Activated naive CD4-positive, alpha-beta T cell treated with anti-CD3 and anti-CD28 coated beads for 36 hours (primary cell): ENCODE measurements at regions not wholly inside any gene's neighbourhood (a gene's known extent, or its start where the extent isn't known, plus 50 kb on each side); places are given as distances from the start of the nearest gene placed in this dataset.
A peak's percentile ranks its signal among the peaks of the same experiment; 100 is the strongest.

Experiments
- CTCF ChIA-PET: fragments of 350-600 bp; sonication (Branson Sonifier 250); formaldehyde crosslinking; loops from one replicate; lab custom pipeline; 2021; ENCODE audit warnings: antibody characterized with exemption; lab: Charles Lee
- DNase-seq: peaks from one replicate; pipeline ENCODE4 v3.0.0-alpha.2; 2020
- H3K27ac Mint-ChIP-seq: one replicate; pipeline ENCODE4 v1.8.0; 2021; ENCODE audit warnings: mild to moderate bottlenecking, mixed read lengths
- H3K27me3 Mint-ChIP-seq: one replicate; pipeline ENCODE4 v1.8.0; 2021; ENCODE audit warnings: low read depth, mixed read lengths
- H3K36me3 Mint-ChIP-seq: one replicate; pipeline ENCODE4 v1.8.0; 2021; ENCODE audit warnings: low read depth, mixed read lengths
- H3K4me1 Mint-ChIP-seq: one replicate; pipeline ENCODE4 v1.8.0; 2021; ENCODE audit warnings: low read depth, mixed read lengths
- H3K4me3 Mint-ChIP-seq: one replicate; pipeline ENCODE4 v1.8.0; 2021; ENCODE audit warnings: mild to moderate bottlenecking, moderate library complexity, mixed read lengths
- H3K9me3 Mint-ChIP-seq: one replicate; pipeline ENCODE4 v1.8.0; 2021; ENCODE audit warnings: mixed read lengths
- intact Hi-C: fragments of 100-400 bp; cut with micrococcal nuclease; formaldehyde crosslinking; loops from one replicate; pipeline ENCODE4 v1.15.1; 2023

- no peaks in the 10 kb centered on the region for H3K36me3 Mint-ChIP-seq
- intact Hi-C loops: no loop called here
- no peaks in the 10 kb centered on the region for H3K9me3 Mint-ChIP-seq
- peaks cover 6% of the 10 kb centered on the region for H3K4me1 Mint-ChIP-seq
- H3K27me3 Mint-ChIP-seq: peaks cover 49% of the 10 kb centered on the region
- peak; percentile 18 for DNase-seq
- no peak overlapping the region for H3K27ac Mint-ChIP-seq
- H3K4me3 Mint-ChIP-seq: no peak overlapping the region
- CTCF ChIA-PET: interaction anchor here (0.6 kb wide), 1 partner anchor 206 kb away, joined by 3 read pairs; no protein-coding TSS in a partner anchor
These were observed 69.5 kb upstream of the SLC24A4 start for GRCh38 chr14:92253381-92253894.

GRCh38 chr14:92254786-92255185 is 68.2 kb upstream of the SLC24A4 start:
- H3K4me1 Mint-ChIP-seq: peaks cover 9% of the 10 kb centered on the region

DNA sequence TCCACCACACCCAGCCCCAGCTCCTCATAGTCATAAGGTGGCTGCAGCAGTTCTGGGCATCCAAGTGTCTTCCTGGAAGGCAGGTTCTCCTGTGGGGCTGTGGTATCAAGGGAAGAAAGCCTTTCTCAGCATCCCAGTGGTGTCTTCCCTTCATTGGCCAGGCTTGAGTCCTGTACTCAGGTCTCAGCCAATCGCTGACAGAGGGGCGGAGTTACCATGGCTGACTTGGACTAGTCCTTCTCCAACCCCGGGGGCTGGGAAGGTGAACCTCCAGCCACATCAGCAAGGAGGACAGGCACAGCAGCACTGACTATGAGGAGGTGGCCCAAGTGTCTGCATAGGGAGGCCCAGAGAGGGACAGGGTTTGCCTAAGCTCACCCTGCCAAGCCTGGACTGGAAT is 64.0 kb upstream of the SLC24A4 start:
- CTCF ChIA-PET: interaction anchor here (0.6 kb wide), 1 partner anchor 431 kb away, joined by 3 read pairs; no protein-coding TSS in a partner anchor
- H3K36me3 Mint-ChIP-seq: no peaks in the 10 kb centered on the region
- peaks cover 28% of the 10 kb centered on the region for H3K27me3 Mint-ChIP-seq
- intact Hi-C loops: no loop called here
- no peak overlapping the region for H3K27ac Mint-ChIP-seq
- DNase-seq: no peak
- peaks cover 11% of the 10 kb centered on the region for H3K4me1 Mint-ChIP-seq
- H3K9me3 Mint-ChIP-seq: no peaks in the 10 kb centered on the region
- no peak overlapping the region for H3K4me3 Mint-ChIP-seq

More at GRCh38 chr14:92254786-92255185, 68.2 kb upstream of the SLC24A4 start:
- CTCF ChIA-PET: no interaction called here
- H3K36me3 Mint-ChIP-seq: no peaks in the 10 kb centered on the region
- H3K4me3 Mint-ChIP-seq: no peak overlapping the region
- intact Hi-C loops: no loop called here
- H3K27me3 Mint-ChIP-seq: peaks cover 49% of the 10 kb centered on the region
- H3K9me3 Mint-ChIP-seq: no peaks in the 10 kb centered on the region
- DNase-seq: no peak
- H3K27ac Mint-ChIP-seq: no peak overlapping the region

DNA sequence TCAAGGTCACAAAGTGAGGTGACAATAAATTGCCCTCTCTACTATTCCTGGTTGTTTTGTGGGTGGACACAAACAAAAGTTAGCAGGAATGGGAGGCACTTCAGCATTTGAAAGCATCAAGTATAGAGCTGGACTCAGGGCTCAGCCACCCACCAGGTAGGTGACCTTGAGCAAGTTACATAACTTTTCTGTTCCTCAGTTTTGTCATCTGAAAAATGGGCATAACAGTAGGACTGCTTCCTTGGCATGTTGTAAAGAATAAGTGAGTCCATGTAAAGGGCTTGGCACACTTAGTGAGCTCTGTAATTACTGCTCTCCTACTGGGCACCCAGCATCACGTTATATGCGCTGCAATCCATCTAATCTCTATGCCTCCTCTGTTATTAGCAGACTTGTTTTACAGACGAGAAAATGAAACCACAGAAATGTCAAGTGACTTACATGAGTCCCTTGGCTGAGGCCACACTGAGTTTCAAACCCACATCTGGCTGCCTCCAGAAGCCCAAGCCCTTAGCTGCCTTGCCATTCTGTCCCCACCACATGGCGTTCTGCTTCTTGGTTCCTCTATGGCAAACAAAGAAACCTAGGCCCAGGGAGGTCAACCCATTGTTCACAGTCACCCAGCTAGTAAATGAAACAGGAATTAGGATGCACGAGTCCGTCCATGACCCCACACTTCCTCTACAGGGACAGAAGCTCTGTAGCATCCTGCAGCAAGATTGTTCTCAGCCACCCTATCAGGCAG is 63.2 kb upstream of the SLC24A4 start:
- H3K4me1 Mint-ChIP-seq: peaks cover 7% of the 10 kb centered on the region
- no peak overlapping the region for H3K4me3 Mint-ChIP-seq
- DNase-seq: no peak
- no peak overlapping the region for H3K27ac Mint-ChIP-seq
- intact Hi-C loops: no loop called here
- CTCF ChIA-PET: no interaction called here
- peaks cover 20% of the 10 kb centered on the region for H3K27me3 Mint-ChIP-seq
- no peaks in the 10 kb centered on the region for H3K36me3 Mint-ChIP-seq
- H3K9me3 Mint-ChIP-seq: no peaks in the 10 kb centered on the region

DNA sequence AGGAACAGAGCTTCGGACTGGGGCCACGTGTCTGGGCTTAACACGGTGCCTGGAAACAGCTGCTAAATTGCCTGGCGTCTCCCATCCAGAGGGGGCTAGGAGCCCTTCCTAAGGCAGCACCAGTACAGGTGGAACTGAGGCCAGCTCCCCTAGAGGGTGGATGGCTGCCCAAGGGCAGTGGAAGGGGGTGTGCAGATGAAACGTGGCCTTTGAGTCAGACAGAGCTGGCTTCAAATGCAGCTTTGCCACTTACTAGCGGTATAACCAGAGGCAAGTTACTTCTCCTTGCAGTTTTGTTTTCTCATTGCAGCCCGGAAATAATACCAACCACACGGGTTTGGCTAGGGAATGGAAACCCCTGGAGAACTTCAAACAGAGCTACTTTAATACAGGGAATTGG is 59.3 kb upstream of the SLC24A4 start:
- Mint-ChIP-seq H3K36me3 (no peaks in the 10 kb centered on the region), H3K27ac (no peak overlapping the region), H3K9me3 (no peaks in the 10 kb centered on the region), H3K4me3 (no peak overlapping the region), H3K4me1 (peaks cover 5% of the 10 kb centered on the region), H3K27me3 (no peaks in the 10 kb centered on the region)
- no peak for DNase-seq
- intact Hi-C loops: no loop called here
- CTCF ChIA-PET: no interaction called here

DNA sequence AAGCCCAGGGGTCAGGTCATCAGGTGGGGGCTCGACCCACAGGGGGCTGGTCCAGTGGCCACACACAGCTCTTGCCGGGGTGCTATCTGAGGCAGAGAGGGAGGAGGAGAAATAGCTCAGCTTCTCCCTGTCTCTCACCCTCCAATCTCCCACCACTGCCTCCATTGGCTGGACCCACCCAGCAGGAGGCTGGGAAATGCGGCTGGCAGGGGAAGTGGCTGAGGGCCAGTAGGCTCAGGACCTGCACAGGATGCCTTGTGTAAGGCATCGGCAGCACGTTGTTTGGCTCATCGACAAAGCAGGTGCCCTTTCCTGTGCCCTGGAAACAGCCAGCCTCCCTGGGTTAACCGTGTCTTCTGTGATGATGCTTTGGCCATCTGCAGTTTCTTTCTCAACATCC is 58.8 kb upstream of the SLC24A4 start:
- intact Hi-C loops: no loop called here
- Mint-ChIP-seq H3K27me3 (no peaks in the 10 kb centered on the region), H3K27ac (no peak overlapping the region), H3K4me3 (no peak overlapping the region), H3K4me1 (peaks cover 3% of the 10 kb centered on the region), H3K9me3 (no peaks in the 10 kb centered on the region), H3K36me3 (no peaks in the 10 kb centered on the region)
- CTCF ChIA-PET: no interaction called here
- DNase-seq: no peak

- CTCF ChIA-PET: no interaction called here
- no peaks in the 10 kb centered on the region for H3K27me3 Mint-ChIP-seq
- no peak overlapping the region for H3K27ac Mint-ChIP-seq
- no peaks in the 10 kb centered on the region for H3K36me3 Mint-ChIP-seq
- no peak for DNase-seq
- H3K4me3 Mint-ChIP-seq: no peak overlapping the region
- no peaks in the 10 kb centered on the region for H3K9me3 Mint-ChIP-seq
- no peaks in the 10 kb centered on the region for H3K4me1 Mint-ChIP-seq
- intact Hi-C loops: no loop called here
These were observed 56.7 kb upstream of the SLC24A4 start for GRCh38 chr14:92266216-92266615.
